IPS-18c (cell line): ENCODE measurements at regions not wholly inside any gene's neighbourhood (a gene's known extent, or its start where the extent isn't known, plus 50 kb on each side); places are given as distances from the start of the nearest gene placed in this dataset.
"Not testable (repeated sequence)": the region's sequence is repeated elsewhere in the genome, so short reads cannot be mapped to it uniquely, and the experiment has no call there.

Source experiments
- H3K4me3 ChIP-seq: 2 replicates; pipeline ENCODE4 v1.7.0; 2013; ENCODE audit warnings: low read depth, mild to moderate bottlenecking, low read length, moderate library complexity; ENCODE audit not compliant: insufficient read depth
- H3K9me3 ChIP-seq: one replicate; pipeline ENCODE4 v1.6.1; 2013; ENCODE audit warnings: mild to moderate bottlenecking, low read length, moderate library complexity; ENCODE audit not compliant: control insufficient read depth, insufficient read depth

DNA sequence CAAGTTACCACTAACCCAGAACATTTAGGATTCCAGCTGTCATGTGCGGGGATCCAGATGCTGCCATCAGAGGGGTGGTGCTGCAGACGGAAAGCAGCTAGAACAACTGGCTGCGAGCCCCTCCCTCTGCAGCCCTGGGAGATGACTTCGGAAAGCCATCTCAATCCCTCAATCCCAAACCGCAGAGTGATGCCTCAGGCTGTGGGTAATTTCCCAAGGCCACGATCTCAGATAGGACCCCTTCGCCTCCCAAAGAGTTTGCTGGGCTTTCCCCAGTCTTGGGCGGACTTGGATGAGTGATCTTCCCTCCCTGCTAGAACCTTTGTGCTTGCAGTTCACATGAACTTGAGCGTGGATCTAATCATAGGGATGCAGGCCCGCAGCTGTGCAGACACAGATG is 71.3 kb upstream of the EN2 start:
- Histone ChIP-seq H3K4me3 (no peak overlapping the region), H3K9me3 (peaks cover 3% of the 10 kb centered on the region)

DNA sequence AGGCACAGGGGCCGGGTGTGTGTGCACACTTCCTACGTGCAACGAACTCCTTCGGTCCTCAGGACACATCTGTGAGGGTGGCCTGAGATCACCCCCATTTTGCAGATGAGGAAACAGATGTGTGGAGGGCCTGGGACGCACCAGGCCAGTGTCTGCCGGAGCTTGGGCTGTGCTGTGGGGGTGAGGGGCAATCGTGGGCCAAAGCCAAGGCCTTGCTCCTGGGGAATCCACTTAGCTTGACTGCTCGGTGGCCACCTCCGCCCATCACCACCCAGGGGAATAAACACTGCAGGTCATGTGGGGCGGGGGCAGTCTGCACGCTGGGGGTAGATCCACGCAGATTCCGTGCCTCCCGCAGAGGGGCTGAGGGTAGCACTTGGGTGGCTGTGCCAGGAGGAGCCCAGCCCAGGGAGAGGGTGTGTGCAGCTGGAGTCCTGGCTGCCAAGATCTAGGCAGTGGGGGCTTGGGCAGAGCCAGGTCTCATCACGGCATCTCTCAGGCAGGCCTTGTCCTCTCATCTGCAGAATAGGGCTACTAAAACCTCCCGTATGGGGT is 70.8 kb upstream of the EN2 start:
- peaks cover 3% of the 10 kb centered on the region for H3K9me3 ChIP-seq
- no peak overlapping the region for H3K4me3 ChIP-seq

DNA sequence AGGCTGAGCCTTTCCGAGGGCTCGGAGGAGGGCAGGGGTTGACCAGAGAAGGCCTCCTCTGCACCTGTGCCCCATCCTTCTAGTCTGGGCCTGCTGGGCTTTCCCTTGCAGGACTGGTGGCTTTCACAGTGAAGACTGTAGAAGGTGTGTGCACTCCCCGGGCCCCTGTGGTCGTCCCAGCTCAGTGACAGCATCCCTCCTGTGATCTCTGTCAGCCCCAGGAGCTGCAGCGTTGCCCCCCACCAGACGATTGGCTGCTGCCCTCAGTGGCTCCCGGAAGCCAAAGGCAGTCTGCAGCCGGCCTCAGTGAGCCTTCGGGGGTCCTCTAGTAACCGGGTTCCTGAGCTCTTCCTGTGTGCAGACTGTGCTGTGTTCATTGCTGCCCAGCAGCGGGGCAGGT is 69.4 kb upstream of the EN2 start:
- Histone ChIP-seq H3K4me3 (no peak overlapping the region), H3K9me3 (no peaks in the 10 kb centered on the region)

DNA sequence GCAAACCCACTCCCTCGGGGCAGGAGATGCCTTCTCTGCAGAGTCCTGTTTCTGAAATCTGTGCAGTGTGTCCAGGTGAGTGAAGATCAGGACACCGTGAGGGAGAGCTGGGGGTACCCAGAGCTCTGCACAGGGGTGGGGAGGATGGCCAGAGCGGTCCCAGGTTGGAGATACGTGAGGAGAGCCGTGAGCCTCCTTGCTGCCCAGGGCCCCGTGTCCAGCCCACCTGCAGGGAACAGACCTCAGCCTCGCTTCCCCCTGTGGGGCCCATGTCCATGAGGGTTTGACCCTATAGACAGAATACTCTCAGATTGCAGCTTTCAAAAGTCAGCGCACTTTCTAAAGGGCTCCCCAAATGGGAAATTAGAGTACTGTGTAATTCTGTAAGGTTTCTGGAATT is 66.5 kb upstream of the EN2 start:
- no peaks in the 10 kb centered on the region for H3K9me3 ChIP-seq
- no peak overlapping the region for H3K4me3 ChIP-seq

DNA sequence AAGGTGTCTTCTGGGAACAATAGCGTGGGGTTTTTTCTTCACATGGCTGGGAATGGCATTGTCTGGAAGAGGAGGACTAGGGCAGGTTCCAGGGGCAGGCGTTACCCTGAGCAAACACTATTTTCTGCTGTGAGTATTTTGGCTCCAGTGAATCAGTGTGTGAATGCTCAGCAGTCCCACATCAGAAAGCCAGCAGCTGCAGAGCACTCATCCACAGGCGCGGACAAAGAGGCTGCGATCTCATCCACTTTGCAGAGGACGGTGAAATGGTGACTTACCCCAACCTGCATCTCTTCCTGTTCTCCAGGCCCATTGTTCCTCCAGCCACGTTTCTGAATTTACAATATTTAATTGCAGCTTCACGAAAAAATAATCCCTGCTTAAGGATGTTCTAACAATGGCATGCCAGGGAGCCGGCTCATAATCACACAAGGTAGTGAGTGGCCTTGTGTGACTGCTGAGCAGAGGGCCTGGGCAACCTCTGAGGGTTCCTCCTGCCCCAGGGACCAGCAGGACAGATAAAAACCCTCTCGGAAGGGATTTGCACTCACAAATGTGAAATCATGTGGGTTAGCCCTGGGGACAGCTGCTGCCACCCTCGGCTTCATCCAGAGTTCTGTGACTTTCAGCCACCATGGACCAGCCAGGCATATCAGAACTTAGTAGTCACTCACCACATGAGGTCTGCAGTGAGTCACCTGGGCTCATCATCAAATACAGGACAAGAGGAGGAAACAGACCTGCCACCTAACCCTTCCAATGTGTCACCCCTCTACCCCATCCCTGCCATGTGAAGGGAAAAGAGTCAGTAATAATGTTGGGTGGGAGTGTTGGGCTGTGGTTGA is 65.0 kb upstream of the EN2 start:
- Histone ChIP-seq H3K9me3 (no peaks in the 10 kb centered on the region), H3K4me3 (no peak overlapping the region)

DNA sequence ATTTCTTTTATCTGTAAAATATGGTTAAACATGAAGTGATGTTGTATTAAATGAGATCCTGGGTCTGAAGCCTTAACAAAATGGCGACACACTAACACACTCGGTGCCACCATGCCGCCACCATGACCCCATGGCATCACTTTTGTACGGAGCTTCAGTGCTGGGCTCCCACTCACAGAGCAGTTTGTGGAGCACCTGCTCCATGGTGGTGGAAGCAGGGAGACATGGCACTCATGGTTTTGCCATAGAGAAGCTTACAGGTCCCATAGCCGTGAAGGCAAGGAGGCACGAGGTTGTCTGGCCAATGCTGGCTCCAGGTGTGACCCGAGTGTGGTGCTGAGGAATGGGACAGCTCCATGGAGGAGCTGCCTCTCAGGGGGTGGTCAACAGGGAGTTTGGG is 63.5 kb upstream of the EN2 start:
- no peaks in the 10 kb centered on the region for H3K9me3 ChIP-seq
- H3K4me3 ChIP-seq = no peak overlapping the region

DNA sequence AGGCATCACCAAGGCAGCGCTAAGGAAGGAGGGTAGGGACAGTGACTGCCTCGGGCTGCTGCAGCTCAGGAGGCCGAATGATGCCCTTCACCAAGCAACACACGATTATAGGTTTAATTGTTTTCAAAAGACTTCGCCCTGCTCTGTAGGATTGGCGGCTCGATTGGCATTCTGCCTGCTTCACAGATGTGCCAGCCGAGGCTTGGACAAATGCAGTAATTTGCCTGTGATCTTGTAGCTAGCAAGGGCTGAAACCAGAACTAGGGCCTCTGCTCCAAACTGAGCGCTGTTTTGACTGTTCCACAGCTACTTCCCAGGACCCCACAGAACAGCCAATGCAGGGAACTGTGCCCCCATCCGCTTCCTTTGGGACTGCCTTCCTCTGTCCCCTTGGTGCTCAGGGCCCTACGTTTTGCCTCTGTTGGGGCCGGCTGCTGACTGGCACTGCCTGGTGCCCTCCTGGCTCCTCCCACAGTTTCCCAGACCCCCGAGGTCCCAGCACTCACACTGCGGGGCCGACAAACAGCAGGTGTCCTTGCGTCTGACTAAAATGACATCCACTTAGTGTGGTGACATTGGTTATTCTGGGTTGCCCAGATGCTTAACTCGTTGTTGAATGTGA is 62.6 kb upstream of the EN2 start:
- no peaks in the 10 kb centered on the region for H3K9me3 ChIP-seq

DNA sequence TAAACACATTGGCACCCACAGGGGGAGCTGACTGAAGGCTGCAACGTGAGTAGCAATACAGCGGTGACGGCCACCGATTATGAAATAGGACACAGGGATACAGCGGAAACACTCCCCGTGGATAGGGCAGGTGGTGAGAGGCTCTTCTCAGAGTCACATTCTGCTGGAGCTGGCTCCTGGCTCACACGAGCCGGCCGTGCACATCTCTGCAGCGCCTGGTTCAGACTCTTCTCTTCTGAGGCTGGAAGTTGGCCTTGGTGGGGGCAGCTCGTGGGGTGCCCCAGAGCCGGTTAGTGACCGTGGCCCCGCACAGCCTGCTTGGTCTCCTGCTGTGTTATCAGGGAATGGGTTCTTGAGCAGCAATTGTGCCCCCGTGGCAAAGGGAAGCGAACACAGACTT is 61.3 kb upstream of the EN2 start:
- Histone ChIP-seq H3K9me3 (no peaks in the 10 kb centered on the region), H3K4me3 (no peak overlapping the region)

More for the DNA sequence above, 62.6 kb upstream of the EN2 start:
- no peak overlapping the region for H3K4me3 ChIP-seq

DNA sequence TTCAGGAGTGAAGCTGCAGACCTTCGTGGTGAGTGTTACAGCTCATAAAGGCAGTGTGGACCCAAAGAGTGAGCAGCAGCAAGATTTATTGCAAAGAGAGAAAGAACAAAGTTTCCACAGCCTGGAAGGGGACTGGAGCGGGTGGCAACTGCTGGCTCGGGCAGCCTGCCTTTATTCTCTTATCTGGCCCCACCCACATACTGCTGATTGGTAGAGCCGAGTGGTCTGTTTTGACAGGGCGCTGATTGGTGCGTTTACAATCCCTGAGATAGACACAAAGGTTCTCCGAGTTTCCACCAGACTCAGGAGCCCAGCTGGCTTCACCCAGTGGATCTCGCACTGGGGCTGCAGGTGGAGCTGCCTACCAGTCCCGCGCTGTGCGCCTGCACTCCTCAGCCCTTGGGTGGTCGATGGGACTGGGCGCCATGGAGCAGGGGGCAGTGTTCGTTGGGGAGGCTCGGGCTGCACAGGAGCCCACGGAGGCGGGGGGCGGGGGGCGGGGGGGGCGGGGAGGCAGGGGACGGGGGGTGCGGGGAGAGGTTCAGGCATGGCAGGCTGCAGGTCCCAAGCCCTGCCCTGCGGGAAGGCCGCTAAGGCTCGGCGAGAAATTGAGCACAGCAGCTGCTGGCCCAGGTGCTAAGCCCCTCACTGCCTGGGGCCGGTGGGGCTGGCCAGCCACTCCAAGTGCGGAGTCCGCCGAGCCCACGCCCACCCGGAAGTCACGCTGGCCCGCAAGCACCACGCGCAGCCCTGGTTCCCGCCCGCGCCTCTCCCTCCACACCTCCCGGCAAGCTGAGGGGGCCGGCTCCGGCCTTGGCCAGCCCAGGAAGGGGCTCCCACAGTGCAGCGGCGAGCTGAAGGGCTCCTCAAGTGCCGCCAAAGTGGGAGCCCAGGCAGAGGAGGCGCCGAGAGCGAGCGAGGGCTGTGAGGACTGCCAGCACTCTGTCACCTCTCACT is 59.9 kb upstream of the EN2 start:
- not testable (repeated sequence) for H3K9me3 ChIP-seq, H3K4me3 ChIP-seq

DNA sequence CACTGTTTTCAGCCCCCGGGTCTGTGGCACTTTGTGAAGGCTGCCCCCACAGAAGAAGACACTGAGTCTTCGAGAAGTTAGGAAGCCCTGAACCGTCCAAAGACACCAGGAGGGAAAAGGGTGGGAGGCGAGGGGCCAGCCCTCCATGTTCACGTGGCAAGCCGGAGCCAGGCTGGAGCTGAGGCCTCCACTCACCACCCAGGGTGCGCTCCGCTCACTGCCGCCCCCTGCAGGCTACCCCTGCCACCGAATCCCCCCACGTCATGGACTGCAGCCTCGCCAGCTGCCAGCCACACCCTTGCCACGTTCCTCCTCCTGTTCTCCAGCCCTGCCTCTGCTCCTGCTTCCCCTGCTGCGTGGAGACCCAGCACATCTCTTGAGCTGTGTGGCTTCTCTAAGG is 59.0 kb upstream of the EN2 start:
- Histone ChIP-seq H3K9me3 (no peaks in the 10 kb centered on the region), H3K4me3 (no peak overlapping the region)

DNA sequence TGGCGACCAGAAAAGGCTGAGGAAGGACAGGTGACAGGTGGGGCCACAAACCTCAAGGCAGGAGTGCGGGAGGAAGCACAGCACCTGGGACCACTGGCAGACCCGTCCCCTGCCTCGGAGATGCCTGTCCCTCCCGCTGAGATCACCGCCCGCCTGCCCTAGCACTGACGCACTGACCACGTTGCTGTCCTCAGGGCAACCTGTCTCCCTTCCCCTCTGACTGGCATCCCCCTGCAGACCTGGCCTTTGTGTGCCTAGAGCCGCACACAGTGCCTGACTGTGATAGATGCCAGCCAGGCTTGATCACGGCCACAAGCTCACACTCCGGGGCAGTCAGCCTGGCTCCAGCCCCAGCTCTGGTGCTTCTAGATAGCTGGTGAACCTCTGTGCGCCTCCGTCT is 58.4 kb upstream of the EN2 start:
- H3K4me3 ChIP-seq = no peak overlapping the region
- H3K9me3 ChIP-seq = no peaks in the 10 kb centered on the region

DNA sequence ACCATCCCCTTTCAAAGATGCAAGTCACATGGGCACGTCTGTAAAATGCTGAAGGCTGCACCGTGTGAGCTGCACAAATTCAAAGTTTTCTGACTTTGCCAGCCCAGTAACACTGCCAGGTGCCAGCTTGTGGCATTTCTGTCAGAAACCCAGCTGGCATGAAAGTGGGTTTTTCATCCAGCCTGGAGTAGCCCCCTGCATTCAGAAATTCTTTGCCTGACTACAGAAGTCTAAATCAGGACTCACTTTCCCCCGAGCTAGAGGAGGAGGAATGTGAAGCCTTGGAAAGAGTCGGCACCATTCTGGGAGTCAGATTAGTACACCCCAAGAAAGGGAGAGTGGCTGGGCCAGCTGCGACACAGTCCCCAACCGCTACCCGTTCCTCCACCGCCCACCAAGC is 56.7 kb upstream of the EN2 start:
- Histone ChIP-seq H3K4me3 (no peak overlapping the region), H3K9me3 (no peaks in the 10 kb centered on the region)

DNA sequence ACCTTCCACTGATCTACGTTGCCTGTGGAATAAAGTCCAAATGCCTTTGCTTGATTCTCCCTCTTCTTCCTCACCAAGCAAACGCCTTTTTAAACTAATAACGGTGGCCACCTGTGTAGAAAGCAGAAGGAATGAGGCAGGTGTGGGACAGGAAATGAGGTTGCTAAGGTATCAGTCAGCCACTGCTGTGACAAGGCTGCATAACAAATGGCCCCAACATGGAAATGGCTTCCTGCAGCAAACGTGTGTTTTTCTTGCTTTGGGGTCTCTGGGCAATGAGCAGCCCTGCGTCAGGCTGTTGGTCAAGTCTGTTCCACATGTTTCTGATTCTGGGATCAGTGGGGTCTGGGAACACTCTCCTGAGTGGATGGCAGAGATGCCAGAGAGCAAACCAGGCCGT is 56.0 kb upstream of the EN2 start:
- H3K4me3 ChIP-seq = no peak overlapping the region
- H3K9me3 ChIP-seq = no peaks in the 10 kb centered on the region

DNA sequence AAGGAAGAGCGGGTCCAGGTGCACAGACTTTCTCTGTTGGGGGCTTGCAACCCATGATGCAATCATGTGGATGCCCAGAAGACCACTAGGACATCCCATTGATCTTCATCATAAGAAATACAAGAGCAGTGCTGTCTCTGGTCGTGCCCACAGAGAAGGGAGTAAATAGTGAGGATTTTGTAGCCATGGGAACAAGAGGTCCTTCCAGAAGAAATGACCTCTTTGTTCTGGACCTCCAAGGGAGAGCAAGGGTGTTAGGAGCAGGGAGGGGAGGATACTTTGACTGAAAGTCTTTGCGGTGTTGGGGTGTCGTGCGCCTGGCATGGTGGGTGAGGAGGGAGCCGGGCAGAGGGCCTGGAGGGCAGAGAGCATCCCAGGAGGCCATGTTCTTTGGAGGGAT is 55.0 kb upstream of the EN2 start:
- no peak overlapping the region for H3K4me3 ChIP-seq
- H3K9me3 ChIP-seq = no peaks in the 10 kb centered on the region

DNA sequence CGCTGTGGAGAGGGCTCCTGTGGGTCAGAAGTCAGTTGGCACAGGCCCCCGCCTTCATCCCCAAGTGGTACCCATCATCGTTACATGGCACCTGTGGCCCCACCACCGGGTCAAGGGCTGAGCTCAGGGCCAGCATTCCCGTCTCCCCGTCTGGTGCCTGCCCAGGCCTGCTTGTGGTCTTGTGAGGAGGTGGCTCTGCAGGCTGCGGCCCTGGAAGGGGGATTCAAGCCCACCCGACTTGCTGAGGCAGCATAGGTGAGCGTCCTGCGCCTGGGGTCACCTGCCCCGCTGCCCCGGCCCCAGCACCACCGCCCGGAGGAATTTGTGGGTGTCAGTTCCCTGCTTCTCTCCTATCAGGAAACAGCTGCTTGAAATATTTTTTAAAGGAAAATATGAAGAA is 53.0 kb upstream of the EN2 start:
- H3K9me3 ChIP-seq = no peaks in the 10 kb centered on the region
- H3K4me3 ChIP-seq = no peak overlapping the region

DNA sequence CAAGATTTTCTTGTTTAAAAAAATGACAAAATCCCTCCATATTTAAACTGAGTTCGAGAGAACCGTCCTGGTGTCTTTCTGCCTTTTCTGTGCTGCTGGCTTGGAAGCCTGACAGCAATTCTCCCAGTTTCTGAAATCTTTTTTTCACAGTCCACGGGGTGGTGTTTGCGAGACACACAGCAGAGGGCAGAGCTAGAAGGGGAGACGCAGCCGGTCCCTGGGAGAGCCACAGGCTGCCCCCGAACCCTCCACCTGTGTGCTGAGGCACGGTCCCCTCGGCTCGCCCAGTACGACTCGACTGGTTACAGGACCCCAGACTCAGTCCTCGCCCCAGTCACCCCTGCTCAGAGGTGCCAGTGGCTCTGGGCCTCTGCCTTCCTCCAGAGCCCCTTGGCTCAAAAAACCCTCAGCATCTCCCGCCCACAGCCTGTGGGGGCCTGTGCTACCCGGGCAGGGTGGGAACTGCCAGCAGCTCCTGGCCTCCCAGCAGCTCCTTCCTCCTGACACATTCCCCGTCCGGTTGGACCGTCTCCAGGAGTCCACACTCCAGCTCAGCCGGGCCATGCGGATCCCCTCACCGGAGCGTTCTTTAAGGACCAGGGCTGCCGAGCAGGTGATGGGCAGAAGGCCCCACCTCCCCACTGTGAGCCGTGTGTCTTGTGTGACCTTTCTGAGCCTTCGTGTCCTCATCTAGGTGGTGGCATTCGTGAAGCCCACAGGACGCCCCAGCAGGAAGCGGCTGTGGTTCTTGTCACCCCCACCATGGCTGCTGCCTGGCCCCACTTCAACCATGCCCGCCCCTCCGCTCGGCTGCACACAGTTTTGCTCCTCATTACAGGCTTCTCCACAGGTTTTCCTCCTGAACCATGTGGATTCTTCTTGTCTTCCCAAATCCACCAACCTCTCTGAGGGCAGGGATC is 52.3 kb upstream of the EN2 start:
- no peaks in the 10 kb centered on the region for H3K9me3 ChIP-seq
- H3K4me3 ChIP-seq = no peak overlapping the region

DNA sequence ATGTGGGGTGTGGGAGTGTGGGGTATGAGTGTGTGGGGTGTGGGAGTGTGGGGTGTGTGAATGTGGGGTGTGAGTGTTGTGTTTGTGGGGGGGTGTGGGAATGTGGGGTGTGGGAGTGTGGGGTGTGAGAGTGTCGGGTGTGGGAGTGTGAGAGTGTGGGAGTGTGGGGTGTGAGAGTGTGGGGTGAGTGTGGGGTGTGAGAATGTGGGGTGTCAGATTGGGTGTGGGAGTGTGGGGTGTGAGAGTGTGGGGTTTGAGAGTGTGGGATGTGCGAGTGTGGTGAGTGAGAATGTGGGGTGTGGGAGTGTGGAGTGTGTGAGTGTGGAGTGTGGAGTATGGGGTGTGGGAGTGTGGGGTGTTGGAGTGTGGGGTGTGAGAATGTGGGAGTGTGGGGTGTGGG is 50.1 kb upstream of the EN2 start:
- H3K4me3 ChIP-seq = no peak overlapping the region

More for the DNA sequence above, 50.1 kb upstream of the EN2 start:
- no peaks in the 10 kb centered on the region for H3K9me3 ChIP-seq
